Smooth muscle cell (in vitro differentiated cells): ENCODE measurements at regions not wholly inside any gene's neighbourhood (a gene's known extent, or its start where the extent isn't known, plus 50 kb on each side); places are given as distances from the start of the nearest gene placed in this dataset.

Experiments
- DNase-seq: peaks from one replicate; lab custom pipeline; 2025; ENCODE audit not compliant: unreplicated experiment; lab: John Stamatoyannopoulos, UW
- H2AFZ ChIP-seq: fragments of 200-600 bp; sonication (generic); 2 replicates; pipeline ENCODE4 v1.6.0; 2016; ENCODE audit warnings: antibody characterized with exemption, low read depth, mild to moderate bottlenecking
- H3F3A ChIP-seq: fragments of 200-600 bp; sonication (generic); 2 replicates; pipeline ENCODE4 v1.6.0; 2017; ENCODE audit warnings: antibody characterized with exemption, low read depth
- H3K27ac ChIP-seq: fragments of 200-600 bp; sonication (generic); 2 replicates; pipeline ENCODE4 v1.5.1; 2016; ENCODE audit warnings: low read depth, mild to moderate bottlenecking
- H3K27me3 ChIP-seq: fragments of 200-600 bp; sonication (generic); 2 replicates; pipeline ENCODE4 v1.6.1; 2016; ENCODE audit warnings: low read depth, mild to moderate bottlenecking
- H3K36me3 ChIP-seq: fragments of 200-600 bp; sonication (generic); 2 replicates; pipeline ENCODE4 v1.5.1; 2016; ENCODE audit warnings: low read depth
- H3K4me1 ChIP-seq: fragments of 200-600 bp; sonication (generic); 2 replicates; pipeline ENCODE4 v1.5.1; 2016; ENCODE audit warnings: low read depth
- H3K4me2 ChIP-seq: fragments of 200-600 bp; sonication (generic); 2 replicates; pipeline ENCODE4 v1.6.0; 2016; ENCODE audit warnings: mild to moderate bottlenecking
- H3K4me3 ChIP-seq: fragments of 200-600 bp; sonication (generic); 2 replicates; pipeline ENCODE4 v1.5.1; 2016; ENCODE audit warnings: mild to moderate bottlenecking
- H3K79me2 ChIP-seq: fragments of 200-600 bp; sonication (generic); 2 replicates; pipeline ENCODE4 v1.6.0; 2016; ENCODE audit warnings: low read depth, mild to moderate bottlenecking
- H3K9ac ChIP-seq: fragments of 200-600 bp; sonication (generic); 2 replicates; pipeline ENCODE4 v1.6.0; 2016; ENCODE audit warnings: low read depth
- H3K9me3 ChIP-seq: fragments of 200-600 bp; sonication (generic); replicated peaks from 2 replicates; pipeline ENCODE4 v1.5.1; 2016; ENCODE audit warnings: low read depth
- H4K20me1 ChIP-seq: fragments of 200-600 bp; sonication (generic); 2 replicates; pipeline ENCODE4 v1.6.0; 2016; ENCODE audit warnings: low read depth
- WGBS: methylation state at CpG from one replicate; pipeline ENCODE4 v1.1.7; 2016; ENCODE audit warnings: low lambda C conversion rate; 5-methylcytosine and 5-hydroxymethylcytosine counted together
- TF ChIP-seq, protein P1 (sequence below): fragments of 200-600 bp; sonication (generic); IDR thresholded peaks from 2 replicates; pipeline ENCODE4 v1.5.1; 2017; ENCODE audit warnings: borderline replicate concordance, mild to moderate bottlenecking, antibody characterized with exemption; ENCODE audit not compliant: insufficient read depth, poor library complexity, severe bottlenecking

DNA sequence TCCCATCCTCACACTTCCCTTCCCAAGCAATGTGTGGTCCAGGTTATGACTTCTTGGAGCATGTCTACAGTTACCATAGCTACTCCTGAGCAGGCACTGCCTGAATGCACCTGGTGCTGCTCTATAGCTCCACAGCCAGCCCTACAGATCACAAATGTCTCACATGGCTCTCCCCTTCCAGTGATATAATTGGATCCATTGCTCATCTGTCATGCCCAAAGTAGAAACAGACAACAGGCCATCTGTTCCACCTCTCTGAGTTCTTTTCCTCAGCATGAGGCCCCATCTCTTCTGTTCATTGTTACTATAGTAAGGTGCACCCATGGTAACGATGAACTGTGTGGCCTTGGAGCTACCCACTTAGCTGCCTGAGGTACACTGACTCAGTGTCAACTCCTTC, 320.3 kb upstream of the ZC3H12C start:
- no peaks in the 10 kb centered on the region for H4K20me1 ChIP-seq
- WGBS: 96% methylated on average over 1 of the region's 1 CpG
- H3K27me3 ChIP-seq: no peaks in the 10 kb centered on the region
- DNase-seq: no peak
- TF ChIP-seq, protein P1, sequence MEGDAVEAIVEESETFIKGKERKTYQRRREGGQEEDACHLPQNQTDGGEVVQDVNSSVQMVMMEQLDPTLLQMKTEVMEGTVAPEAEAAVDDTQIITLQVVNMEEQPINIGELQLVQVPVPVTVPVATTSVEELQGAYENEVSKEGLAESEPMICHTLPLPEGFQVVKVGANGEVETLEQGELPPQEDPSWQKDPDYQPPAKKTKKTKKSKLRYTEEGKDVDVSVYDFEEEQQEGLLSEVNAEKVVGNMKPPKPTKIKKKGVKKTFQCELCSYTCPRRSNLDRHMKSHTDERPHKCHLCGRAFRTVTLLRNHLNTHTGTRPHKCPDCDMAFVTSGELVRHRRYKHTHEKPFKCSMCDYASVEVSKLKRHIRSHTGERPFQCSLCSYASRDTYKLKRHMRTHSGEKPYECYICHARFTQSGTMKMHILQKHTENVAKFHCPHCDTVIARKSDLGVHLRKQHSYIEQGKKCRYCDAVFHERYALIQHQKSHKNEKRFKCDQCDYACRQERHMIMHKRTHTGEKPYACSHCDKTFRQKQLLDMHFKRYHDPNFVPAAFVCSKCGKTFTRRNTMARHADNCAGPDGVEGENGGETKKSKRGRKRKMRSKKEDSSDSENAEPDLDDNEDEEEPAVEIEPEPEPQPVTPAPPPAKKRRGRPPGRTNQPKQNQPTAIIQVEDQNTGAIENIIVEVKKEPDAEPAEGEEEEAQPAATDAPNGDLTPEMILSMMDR: no peak
- no peaks in the 10 kb centered on the region for H3K4me1 ChIP-seq
- H3K79me2 ChIP-seq: no peaks in the 10 kb centered on the region
- H3K9ac ChIP-seq: no peak overlapping the region
- no peaks in the 10 kb centered on the region for H3K9me3 ChIP-seq
- H3K36me3 ChIP-seq: no peaks in the 10 kb centered on the region
- H3K4me3 ChIP-seq: no peak overlapping the region
- H3K4me2 ChIP-seq: no peak overlapping the region
- no peaks in the 10 kb centered on the region for H3F3A ChIP-seq
- H2AFZ ChIP-seq: no peak overlapping the region
- H3K27ac ChIP-seq: no peak overlapping the region

DNA sequence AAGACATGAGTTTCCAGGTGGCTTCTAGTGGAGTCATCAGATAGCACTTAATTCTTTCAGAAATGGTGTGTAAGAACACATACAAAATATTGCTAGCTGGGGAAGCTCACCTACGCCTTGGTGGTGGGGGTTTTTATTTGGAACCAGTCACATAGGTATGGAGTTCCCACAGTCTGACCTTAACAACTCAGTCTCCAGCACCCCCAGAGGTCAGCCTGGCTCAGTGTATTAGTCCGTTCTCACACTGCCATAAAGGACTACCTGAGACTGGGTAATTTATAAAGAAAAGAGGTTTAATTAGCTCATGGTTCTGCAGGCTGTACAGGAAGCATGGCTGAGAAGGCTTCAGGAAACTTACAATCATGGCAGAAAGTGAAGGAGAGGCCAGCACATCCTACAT, 317.5 kb upstream of the ZC3H12C start:
- Histone ChIP-seq H2AFZ (no peak overlapping the region), H3K79me2 (no peaks in the 10 kb centered on the region), H3K4me2 (no peak overlapping the region), H3K4me1 (no peaks in the 10 kb centered on the region), H3K4me3 (no peak overlapping the region), H3K27me3 (no peaks in the 10 kb centered on the region), H3K9me3 (no peaks in the 10 kb centered on the region), H3K36me3 (no peaks in the 10 kb centered on the region), H3K9ac (no peak overlapping the region), H3F3A (no peaks in the 10 kb centered on the region), H4K20me1 (no peaks in the 10 kb centered on the region), H3K27ac (no peak overlapping the region)
- DNase-seq: no peak
- TF ChIP-seq, protein P1: no peak
- WGBS: 96% methylated on average over 2 of the region's 2 CpGs

GRCh38 chr11:109783014-109783413, 310.2 kb upstream of the ZC3H12C start:
- H3K27me3 ChIP-seq: no peaks in the 10 kb centered on the region
- H3K4me2 ChIP-seq: no peak overlapping the region
- TF ChIP-seq, protein P1: no peak
- H2AFZ ChIP-seq: no peak overlapping the region
- no peaks in the 10 kb centered on the region for H3K36me3 ChIP-seq
- no peaks in the 10 kb centered on the region for H4K20me1 ChIP-seq
- no peak for DNase-seq
- H3K9me3 ChIP-seq: no peaks in the 10 kb centered on the region
- H3K79me2 ChIP-seq: no peaks in the 10 kb centered on the region
- no peaks in the 10 kb centered on the region for H3F3A ChIP-seq
- no peak overlapping the region for H3K27ac ChIP-seq
- H3K9ac ChIP-seq: no peak overlapping the region
- H3K4me3 ChIP-seq: no peak overlapping the region
- no peaks in the 10 kb centered on the region for H3K4me1 ChIP-seq
- 84% methylated on average over 3 of the region's 3 CpGs for WGBS

- WGBS: 88% methylated on average over 3 of the region's 3 CpGs
- Histone ChIP-seq H3F3A (no peaks in the 10 kb centered on the region), H3K4me3 (no peak overlapping the region), H3K4me1 (no peaks in the 10 kb centered on the region), H2AFZ (no peak overlapping the region), H3K9ac (no peak overlapping the region), H3K4me2 (no peak overlapping the region), H3K27me3 (no peaks in the 10 kb centered on the region), H3K79me2 (no peaks in the 10 kb centered on the region), H4K20me1 (no peaks in the 10 kb centered on the region), H3K27ac (no peak overlapping the region), H3K9me3 (no peaks in the 10 kb centered on the region), H3K36me3 (no peaks in the 10 kb centered on the region)
- no peak for DNase-seq
- TF ChIP-seq, protein P1: no peak
These were observed 309.4 kb upstream of the ZC3H12C start for GRCh38 chr11:109783840-109784239.
